ENCODE measurements at regions not wholly inside any gene's neighbourhood (a gene's known extent, or its start where the extent isn't known, plus 50 kb on each side); places are given as distances from the start of the nearest gene placed in this dataset.

- no peak overlapping the region for H3K4me3 ChIP-seq (ENCODE audit: low read length)
- no peaks in the 10 kb centered on the region for H3K9me3 ChIP-seq (ENCODE audit: control insufficient read depth, low read depth, low read length)
- H3K27me3 ChIP-seq (ENCODE audit: control insufficient read depth, insufficient read depth, low read length), result no peaks in the 10 kb centered on the region
- H3K4me1 ChIP-seq (ENCODE audit: control insufficient read depth, insufficient read depth, low read length), result no peaks in the 10 kb centered on the region
- no peaks in the 10 kb centered on the region for H3K36me3 ChIP-seq (ENCODE audit: control insufficient read depth, insufficient read depth, low read length)
- WGBS (ENCODE audit: insufficient coverage, low lambda C conversion rate), result 100% methylated on average over 1 of the region's 3 CpGs
- no peak overlapping the region for H3K27ac ChIP-seq (ENCODE audit: low read length)
- DNase-seq, result no peak
Measured at GRCh38 chr6:40693768-40694167, 106.6 kb upstream of the LRFN2 start.

DNA sequence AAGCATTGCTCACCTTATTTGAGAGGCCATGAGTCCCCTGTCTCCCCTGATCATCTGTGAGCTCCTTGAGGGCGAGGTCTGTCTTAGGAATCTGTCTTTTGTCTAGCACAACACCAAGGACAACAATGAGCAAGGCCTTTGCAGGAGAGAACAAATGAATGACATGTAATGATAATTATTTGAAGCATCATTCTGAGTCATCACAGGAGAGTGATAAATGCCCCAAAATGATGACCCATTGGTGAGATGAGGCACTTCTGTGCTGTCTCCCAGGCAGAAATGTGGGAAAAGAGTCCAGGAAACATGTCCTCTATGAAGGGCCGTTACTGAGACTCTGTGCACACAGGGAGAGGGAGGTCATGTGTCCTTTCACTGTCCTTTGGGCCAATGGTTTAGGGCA, 105.2 kb upstream of the LRFN2 start:
- no CpG with 5 or more reads among the region's 2 CpGs for WGBS (ENCODE audit: insufficient coverage, low lambda C conversion rate)
- Histone ChIP-seq H3K27me3 (ENCODE audit: control insufficient read depth, insufficient read depth, low read length) (no peaks in the 10 kb centered on the region), H3K27ac (ENCODE audit: low read length) (no peak overlapping the region), H3K9me3 (ENCODE audit: control insufficient read depth, low read depth, low read length) (no peaks in the 10 kb centered on the region), H3K4me1 (ENCODE audit: control insufficient read depth, insufficient read depth, low read length) (no peaks in the 10 kb centered on the region), H3K36me3 (ENCODE audit: control insufficient read depth, insufficient read depth, low read length) (no peaks in the 10 kb centered on the region), H3K4me3 (ENCODE audit: low read length) (no peak overlapping the region)
- no peak for DNase-seq

- no peak overlapping the region for H3K4me3 ChIP-seq (ENCODE audit: low read length)
- H3K9me3 ChIP-seq (ENCODE audit: control insufficient read depth, low read depth, low read length), result no peaks in the 10 kb centered on the region
- H3K27ac ChIP-seq (ENCODE audit: low read length), result no peak overlapping the region
- H3K4me1 ChIP-seq (ENCODE audit: control insufficient read depth, insufficient read depth, low read length), result no peaks in the 10 kb centered on the region
- WGBS (ENCODE audit: insufficient coverage, low lambda C conversion rate), result no CpG with 5 or more reads among the region's 4 CpGs
- DNase-seq, result no peak
- H3K27me3 ChIP-seq (ENCODE audit: control insufficient read depth, insufficient read depth, low read length), result no peaks in the 10 kb centered on the region
- H3K36me3 ChIP-seq (ENCODE audit: control insufficient read depth, insufficient read depth, low read length), result no peaks in the 10 kb centered on the region
Measured at GRCh38 chr6:40689185-40689584, 102.0 kb upstream of the LRFN2 start.

DNA sequence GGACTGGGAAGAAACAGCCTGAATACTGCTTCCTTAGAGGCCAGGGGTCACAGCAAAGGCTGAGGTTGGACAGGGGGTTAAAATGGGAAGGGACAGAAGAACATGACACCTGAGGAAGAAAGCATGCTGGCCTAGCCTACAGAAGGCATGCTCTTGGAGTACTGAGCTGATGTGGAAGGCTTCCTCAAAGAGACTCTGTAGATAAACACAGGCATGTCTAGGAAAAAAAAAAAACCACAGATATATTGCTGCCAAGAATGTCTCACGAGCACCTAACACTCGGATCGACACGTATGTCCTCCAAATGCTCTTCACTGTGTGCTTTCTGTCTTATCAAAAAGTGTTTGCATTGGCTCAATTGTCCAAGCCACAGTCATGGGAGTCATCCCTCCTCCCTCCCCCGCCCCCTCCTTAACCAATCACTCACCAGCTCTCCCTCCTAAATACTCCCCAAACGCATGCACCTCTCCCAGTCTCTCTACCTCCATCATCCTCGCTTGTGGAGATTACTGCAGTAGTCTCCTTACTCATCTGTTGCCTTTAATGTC, 101.1 kb upstream of the LRFN2 start:
- H3K27ac ChIP-seq (ENCODE audit: low read length), result no peak overlapping the region
- no peak overlapping the region for H3K4me3 ChIP-seq (ENCODE audit: low read length)
- no peaks in the 10 kb centered on the region for H3K9me3 ChIP-seq (ENCODE audit: control insufficient read depth, low read depth, low read length)
- no peaks in the 10 kb centered on the region for H3K36me3 ChIP-seq (ENCODE audit: control insufficient read depth, insufficient read depth, low read length)
- DNase-seq, result no peak
- WGBS (ENCODE audit: insufficient coverage, low lambda C conversion rate), result 53% methylated on average over 2 of the region's 7 CpGs
- H3K27me3 ChIP-seq (ENCODE audit: control insufficient read depth, insufficient read depth, low read length), result no peaks in the 10 kb centered on the region
- H3K4me1 ChIP-seq (ENCODE audit: control insufficient read depth, insufficient read depth, low read length), result no peaks in the 10 kb centered on the region

DNA sequence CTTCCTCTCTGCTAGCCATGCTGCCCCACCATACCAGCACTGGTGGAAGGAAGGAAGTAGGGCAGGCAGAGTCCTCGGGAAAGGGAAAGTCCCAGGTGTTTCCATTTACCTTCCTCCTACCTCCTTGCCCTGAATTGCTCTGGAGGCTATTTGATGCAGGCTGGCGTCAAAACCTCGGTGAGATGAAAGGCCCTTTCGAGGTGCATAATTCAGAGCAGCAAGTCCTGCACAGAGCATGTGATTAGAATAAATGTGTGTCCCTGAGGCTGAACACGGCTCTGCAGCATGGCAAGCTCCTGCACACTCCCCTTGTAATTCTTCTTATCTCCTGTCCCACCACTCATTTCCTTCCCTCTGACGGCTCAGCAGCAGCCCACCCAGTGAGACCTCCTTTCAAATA, 98.7 kb upstream of the LRFN2 start:
- DNase-seq, result no peak
- no peaks in the 10 kb centered on the region for H3K27me3 ChIP-seq (ENCODE audit: control insufficient read depth, insufficient read depth, low read length)
- WGBS (ENCODE audit: insufficient coverage, low lambda C conversion rate), result no CpG with 5 or more reads among the region's 6 CpGs
- H3K4me1 ChIP-seq (ENCODE audit: control insufficient read depth, insufficient read depth, low read length), result no peaks in the 10 kb centered on the region
- no peak overlapping the region for H3K4me3 ChIP-seq (ENCODE audit: low read length)
- no peak overlapping the region for H3K27ac ChIP-seq (ENCODE audit: low read length)
- H3K9me3 ChIP-seq (ENCODE audit: control insufficient read depth, low read depth, low read length), result no peaks in the 10 kb centered on the region
- H3K36me3 ChIP-seq (ENCODE audit: control insufficient read depth, insufficient read depth, low read length), result no peaks in the 10 kb centered on the region

- Histone ChIP-seq H3K27me3 (ENCODE audit: control insufficient read depth, insufficient read depth, low read length) (peaks cover 8% of the 10 kb centered on the region), H3K4me3 (ENCODE audit: low read length) (no peak overlapping the region), H3K27ac (ENCODE audit: low read length) (no peak overlapping the region), H3K9me3 (ENCODE audit: control insufficient read depth, low read depth, low read length) (no peaks in the 10 kb centered on the region), H3K36me3 (ENCODE audit: control insufficient read depth, insufficient read depth, low read length) (no peaks in the 10 kb centered on the region), H3K4me1 (ENCODE audit: control insufficient read depth, insufficient read depth, low read length) (no peaks in the 10 kb centered on the region)
- 83% methylated on average over 1 of the region's 3 CpGs for WGBS (ENCODE audit: insufficient coverage, low lambda C conversion rate)
- no peak for DNase-seq
Measured at GRCh38 chr6:40681622-40682021, 94.5 kb upstream of the LRFN2 start.

GRCh38 chr6:40678941-40679340, 91.8 kb upstream of the LRFN2 start:
- Histone ChIP-seq H3K27me3 (ENCODE audit: control insufficient read depth, insufficient read depth, low read length) (peaks cover 11% of the 10 kb centered on the region), H3K4me1 (ENCODE audit: control insufficient read depth, insufficient read depth, low read length) (no peaks in the 10 kb centered on the region), H3K36me3 (ENCODE audit: control insufficient read depth, insufficient read depth, low read length) (no peaks in the 10 kb centered on the region), H3K27ac (ENCODE audit: low read length) (no peak overlapping the region), H3K9me3 (ENCODE audit: control insufficient read depth, low read depth, low read length) (no peaks in the 10 kb centered on the region), H3K4me3 (ENCODE audit: low read length) (no peak overlapping the region)
- no CpG with 5 or more reads among the region's 6 CpGs for WGBS (ENCODE audit: insufficient coverage, low lambda C conversion rate)
- DNase-seq, result no peak

GRCh38 chr6:40674170-40674569, 87.0 kb upstream of the LRFN2 start:
- no peaks in the 10 kb centered on the region for H3K9me3 ChIP-seq (ENCODE audit: control insufficient read depth, low read depth, low read length)
- H3K27me3 ChIP-seq (ENCODE audit: control insufficient read depth, insufficient read depth, low read length), result peaks cover 5% of the 10 kb centered on the region
- no CpG with 5 or more reads among the region's 8 CpGs for WGBS (ENCODE audit: insufficient coverage, low lambda C conversion rate)
- no peak overlapping the region for H3K27ac ChIP-seq (ENCODE audit: low read length)
- no peaks in the 10 kb centered on the region for H3K36me3 ChIP-seq (ENCODE audit: control insufficient read depth, insufficient read depth, low read length)
- H3K4me1 ChIP-seq (ENCODE audit: control insufficient read depth, insufficient read depth, low read length), result no peaks in the 10 kb centered on the region
- no peak for DNase-seq
- no peak overlapping the region for H3K4me3 ChIP-seq (ENCODE audit: low read length)

DNA sequence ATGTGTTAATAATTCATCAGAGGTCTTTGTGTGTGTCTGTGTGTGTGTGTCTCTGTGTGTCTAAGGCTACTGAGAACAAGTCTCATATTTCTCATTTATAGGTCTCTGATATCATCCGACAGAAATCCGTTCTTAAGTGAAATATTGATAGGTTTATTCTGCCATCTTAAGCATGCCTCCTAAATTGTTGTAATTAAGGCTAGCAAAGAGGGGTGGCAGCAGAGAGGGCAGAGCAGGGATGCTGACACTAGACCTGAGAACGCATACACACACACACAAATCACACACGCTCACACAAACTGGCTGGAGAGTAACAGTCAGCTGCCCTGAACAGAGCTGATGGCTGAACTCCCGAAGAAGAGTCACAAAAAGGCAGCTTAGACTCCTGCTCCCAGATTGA, 84.9 kb upstream of the LRFN2 start:
- WGBS (ENCODE audit: insufficient coverage, low lambda C conversion rate), result no CpG with 5 or more reads among the region's 5 CpGs
- no peak overlapping the region for H3K4me3 ChIP-seq (ENCODE audit: low read length)
- H3K4me1 ChIP-seq (ENCODE audit: control insufficient read depth, insufficient read depth, low read length), result no peaks in the 10 kb centered on the region
- no peak overlapping the region for H3K27ac ChIP-seq (ENCODE audit: low read length)
- no peaks in the 10 kb centered on the region for H3K36me3 ChIP-seq (ENCODE audit: control insufficient read depth, insufficient read depth, low read length)
- DNase-seq, result no peak
- no peaks in the 10 kb centered on the region for H3K9me3 ChIP-seq (ENCODE audit: control insufficient read depth, low read depth, low read length)
- peaks cover 3% of the 10 kb centered on the region for H3K27me3 ChIP-seq (ENCODE audit: control insufficient read depth, insufficient read depth, low read length)

- Histone ChIP-seq H3K4me3 (ENCODE audit: low read length) (no peak overlapping the region), H3K27me3 (ENCODE audit: control insufficient read depth, insufficient read depth, low read length) (peaks cover 3% of the 10 kb centered on the region), H3K4me1 (ENCODE audit: control insufficient read depth, insufficient read depth, low read length) (no peaks in the 10 kb centered on the region), H3K9me3 (ENCODE audit: control insufficient read depth, low read depth, low read length) (no peaks in the 10 kb centered on the region), H3K36me3 (ENCODE audit: control insufficient read depth, insufficient read depth, low read length) (no peaks in the 10 kb centered on the region), H3K27ac (ENCODE audit: low read length) (no peak overlapping the region)
- no CpG with 5 or more reads among the region's 3 CpGs for WGBS (ENCODE audit: insufficient coverage, low lambda C conversion rate)
- peak in 1 of 2 donors; percentile 6 for DNase-seq
Measured at GRCh38 chr6:40671694-40672050, 84.5 kb upstream of the LRFN2 start.

DNA sequence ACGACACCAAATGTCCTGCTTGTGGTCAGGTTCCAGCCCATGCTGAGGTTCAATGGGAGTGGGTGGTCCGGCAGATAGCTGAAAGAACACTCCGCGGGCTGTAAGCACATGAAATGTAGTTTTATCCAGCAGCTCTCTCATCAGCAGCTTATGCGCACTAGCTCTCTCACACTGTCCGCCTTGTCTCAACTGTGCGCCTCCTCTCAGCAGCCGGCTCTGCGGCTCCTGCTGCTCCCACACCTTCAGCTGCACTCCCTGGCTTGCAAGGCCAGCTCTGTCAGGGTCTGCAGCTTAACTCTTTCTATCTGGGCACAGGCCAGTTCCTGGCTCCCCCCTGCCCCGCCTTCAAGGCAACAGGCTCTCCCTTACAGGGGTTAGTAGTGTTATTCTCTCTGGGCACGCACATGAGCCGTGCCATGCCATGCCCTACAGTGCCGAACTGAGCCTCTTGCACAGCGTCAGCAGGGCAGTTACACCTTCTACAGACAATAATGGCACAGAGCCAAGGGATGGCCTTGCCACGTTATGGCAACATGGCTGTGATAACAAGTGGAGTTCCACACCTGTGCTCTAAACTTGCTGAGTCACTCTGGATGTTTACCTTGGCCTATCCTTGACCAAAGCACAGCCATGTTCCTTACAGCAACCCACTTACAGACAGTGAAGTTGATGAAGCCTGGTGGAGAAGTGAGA, 84.0 kb upstream of the LRFN2 start:
- Histone ChIP-seq H3K27ac (ENCODE audit: low read length) (no peak overlapping the region), H3K27me3 (ENCODE audit: control insufficient read depth, insufficient read depth, low read length) (peaks cover 4% of the 10 kb centered on the region), H3K4me1 (ENCODE audit: control insufficient read depth, insufficient read depth, low read length) (no peaks in the 10 kb centered on the region), H3K36me3 (ENCODE audit: control insufficient read depth, insufficient read depth, low read length) (no peaks in the 10 kb centered on the region), H3K4me3 (ENCODE audit: low read length) (no peak overlapping the region), H3K9me3 (ENCODE audit: control insufficient read depth, low read depth, low read length) (no peaks in the 10 kb centered on the region)
- no CpG with 5 or more reads among the region's 15 CpGs for WGBS (ENCODE audit: insufficient coverage, low lambda C conversion rate)
- DNase-seq, result peak in 1 of 2 donors; percentile 9
